HEK293T (cell line): ENCODE measurements at regions not wholly inside any gene's neighbourhood (a gene's known extent, or its start where the extent isn't known, plus 50 kb on each side); places are given as distances from the start of the nearest gene placed in this dataset.

ENCODE experiments used
- CTCF ChIA-PET: fragments of 350-600 bp; formaldehyde crosslinking; extraction: SDS; loops from one replicate; lab custom pipeline; 2021; ENCODE audit warnings: antibody characterized with exemption, inconsistent platforms; lab: Yijun Ruan, JAX
- POLR2A ChIA-PET: fragments of 350-600 bp; formaldehyde crosslinking; extraction: SDS; loops from one replicate; lab custom pipeline; 2020; ENCODE audit warnings: antibody characterized with exemption, inconsistent platforms; lab: Yijun Ruan, JAX
- DNase-seq: peaks from one replicate; pipeline ENCODE4 v3.0.0; 2012; ENCODE audit warnings: mixed read lengths; ENCODE audit errors: extremely low spot score
- ARNT ChIP-seq: fragments of 450-650 bp; IDR thresholded peaks from 2 replicates; pipeline ENCODE4 v1.6.1; 2017; ENCODE audit warnings: mild to moderate bottlenecking
- BHLHE40 ChIP-seq: fragments of 450-650 bp; IDR thresholded peaks from 2 replicates; pipeline ENCODE4 v1.6.1; 2016; ENCODE audit warnings: mild to moderate bottlenecking, moderate library complexity, borderline replicate concordance
- CTBP1 ChIP-seq: fragments of 450-650 bp; IDR thresholded peaks from 2 replicates; pipeline ENCODE4 v1.6.1; 2016; ENCODE audit warnings: borderline replicate concordance
- ELF4 ChIP-seq: fragments of 450-650 bp; IDR thresholded peaks from 2 replicates; pipeline ENCODE4 v1.6.1; 2017; ENCODE audit warnings: antibody characterized with exemption
- FOXA1 ChIP-seq: fragments of 450-650 bp; IDR thresholded peaks from 2 replicates; pipeline ENCODE4 v1.6.1; 2016; ENCODE audit warnings: mild to moderate bottlenecking
- FOXK2 ChIP-seq: fragments of 450-650 bp; IDR thresholded peaks from 2 replicates; pipeline ENCODE4 v1.6.1; 2016; ENCODE audit warnings: mild to moderate bottlenecking
- FOXM1 ChIP-seq: fragments of 450-650 bp; IDR thresholded peaks from 2 replicates; pipeline ENCODE4 v1.6.1; 2017; ENCODE audit warnings: mild to moderate bottlenecking, borderline replicate concordance
- HDGF ChIP-seq: fragments of 450-650 bp; IDR thresholded peaks from 2 replicates; pipeline ENCODE4 v1.6.1; 2017; ENCODE audit warnings: antibody characterized with exemption, borderline replicate concordance
- L3MBTL2 ChIP-seq: fragments of 450-650 bp; conservative IDR thresholded peaks from 2 replicates; pipeline ENCODE4 v1.6.1; 2016; ENCODE audit warnings: mild to moderate bottlenecking
- LEF1 ChIP-seq: fragments of 450-650 bp; IDR thresholded peaks from 2 replicates; pipeline ENCODE4 v1.6.1; 2017; ENCODE audit warnings: mild to moderate bottlenecking, borderline replicate concordance
- NFRKB ChIP-seq: fragments of 450-650 bp; IDR thresholded peaks from 2 replicates; pipeline ENCODE4 v1.6.1; 2016; ENCODE audit warnings: mild to moderate bottlenecking, moderate library complexity
- PKNOX1 ChIP-seq: fragments of 450-650 bp; IDR thresholded peaks from 2 replicates; pipeline ENCODE4 v1.6.1; 2016
- SP1 ChIP-seq: fragments of 450-650 bp; IDR thresholded peaks from 2 replicates; pipeline ENCODE4 v1.6.1; 2017
- SUZ12 ChIP-seq: fragments of 450-650 bp; IDR thresholded peaks from 2 replicates; pipeline ENCODE4 v1.6.1; 2016; ENCODE audit warnings: mild to moderate bottlenecking
- TARDBP ChIP-seq: fragments of 450-650 bp; IDR thresholded peaks from 2 replicates; pipeline ENCODE4 v1.6.1; 2016
- ZNF384 ChIP-seq: fragments of 450-650 bp; IDR thresholded peaks from 2 replicates; pipeline ENCODE4 v1.6.1; 2016

DNA sequence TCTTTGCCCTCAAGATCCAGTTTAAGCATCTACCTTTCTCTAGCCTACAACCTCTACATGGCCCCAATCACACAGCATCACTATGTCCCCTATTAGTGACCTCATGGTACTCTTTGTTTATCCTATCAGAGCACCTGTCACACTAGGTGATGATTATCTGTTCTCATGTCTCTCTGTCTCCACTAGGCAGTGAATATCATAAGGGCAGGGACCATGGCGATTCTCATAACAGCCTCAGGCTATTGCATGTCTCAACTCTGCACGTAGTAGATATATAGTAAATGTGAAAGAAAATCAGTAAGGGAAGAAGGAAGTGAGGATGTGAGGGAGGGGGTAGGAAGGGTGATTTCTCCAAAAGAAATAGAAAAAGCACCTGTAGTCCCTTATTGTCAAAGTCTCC lies 311.0 kb downstream of the NSG2 start:
- TF ChIP-seq TARDBP (no peak), ZNF384 (no peak), ARNT (no peak), NFRKB (no peak), SP1 (no peak), SUZ12 (no peak), LEF1 (no peak)
- DNase-seq: no peak
- ChIA-PET CTCF (interaction anchor here (0.6 to 2.6 kb wide), 4 partner anchors 10 to 302 kb away, joined by 3 to 14 read pairs (median 4); no protein-coding TSS in a partner anchor), POLR2A (interaction anchor here (2.0 to 3.6 kb wide), 3 partner anchors 16 to 26 kb away, joined by 5 to 21 read pairs (median 19); no protein-coding TSS in a partner anchor)

GRCh38 chr5:174358276-174358675 lies 312.8 kb downstream of the NSG2 start:
- no peak for TF ChIP-seq HDGF
- TF ChIP-seq FOXK2: no peak
- TF ChIP-seq ZNF384: no peak
- no peak for TF ChIP-seq TARDBP
- no peak for TF ChIP-seq FOXM1
- TF ChIP-seq FOXA1: no peak
- TF ChIP-seq PKNOX1: no peak
- TF ChIP-seq SP1: no peak
- TF ChIP-seq SUZ12: no peak
- TF ChIP-seq NFRKB: no peak
- no peak for TF ChIP-seq L3MBTL2
- CTCF ChIA-PET: interaction anchor here (0.6 to 1.2 kb wide), 4 partner anchors 28 to 149 kb away, joined by 3 to 5 read pairs (median 4); no protein-coding TSS in a partner anchor
- POLR2A ChIA-PET: interaction anchor here (1.0 to 1.4 kb wide), 3 partner anchors 19 to 55 kb away, joined by 3 to 4 read pairs (median 3); no protein-coding TSS in a partner anchor
- no peak for DNase-seq

GRCh38 chr5:174359071-174359470 lies 313.6 kb downstream of the NSG2 start:
- TF ChIP-seq TARDBP (no peak), L3MBTL2 (no peak), LEF1 (no peak), NFRKB (no peak), FOXM1 (no peak), SUZ12 (no peak)
- DNase-seq: no peak
- ChIA-PET POLR2A (interaction anchor here (0.7 to 1.4 kb wide), 4 partner anchors 9 to 59 kb away, joined by 3 read pairs; no protein-coding TSS in a partner anchor), CTCF (interaction anchor here (0.8 to 1.2 kb wide), 4 partner anchors 28 to 51 kb away, joined by 3 to 4 read pairs (median 3); no protein-coding TSS in a partner anchor)

DNA sequence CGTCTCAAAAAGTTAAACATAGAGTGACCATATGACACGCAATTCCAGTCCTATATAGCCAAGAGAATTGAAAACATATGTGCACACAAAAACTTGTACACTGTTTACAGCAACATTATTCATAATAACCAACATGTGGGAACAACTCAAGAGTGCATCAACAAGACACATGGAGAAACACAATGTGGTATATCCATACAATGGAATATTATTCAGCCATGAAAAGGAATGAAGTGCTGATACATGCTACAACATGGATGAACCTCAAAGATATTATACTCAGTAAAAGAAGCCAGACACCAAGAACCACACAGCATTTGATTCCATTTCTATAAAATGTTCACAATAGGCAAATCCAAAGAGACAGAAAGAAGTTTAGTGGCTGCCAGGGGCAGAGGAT lies 317.0 kb downstream of the NSG2 start:
- no peak for DNase-seq
- ChIA-PET CTCF (no interaction called here), POLR2A (no interaction called here)
- TF ChIP-seq ZNF384: no peak
- TF ChIP-seq FOXK2: no peak
- TF ChIP-seq LEF1: no peak
- no peak for TF ChIP-seq FOXA1
- no peak for TF ChIP-seq PKNOX1
- no peak for TF ChIP-seq ELF4
- no peak for TF ChIP-seq BHLHE40
- no peak for TF ChIP-seq ARNT

- no peak for DNase-seq
- CTCF ChIA-PET: no interaction called here
Observed at GRCh38 chr5:174363934-174364333, 318.4 kb downstream of the NSG2 start.

DNA sequence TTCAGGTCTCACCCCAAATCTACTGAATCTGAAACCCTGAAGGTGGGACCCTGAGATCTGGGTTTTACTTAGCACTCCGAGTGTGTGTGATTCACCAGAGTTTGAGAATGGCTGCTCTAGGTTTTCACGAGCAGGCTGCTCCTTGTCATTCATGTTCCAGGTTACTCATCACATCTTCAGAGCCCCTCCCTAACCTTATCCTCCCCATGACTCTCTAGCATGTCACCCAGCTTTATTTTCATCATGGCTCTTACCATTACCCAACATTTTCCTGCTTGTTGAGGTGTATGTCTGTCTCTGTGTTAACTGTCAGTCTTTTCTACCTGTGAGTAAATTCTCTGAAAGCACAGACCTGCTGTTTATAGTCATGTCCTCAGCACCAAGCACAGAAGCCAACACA lies 319.2 kb downstream of the NSG2 start:
- POLR2A ChIA-PET: no interaction called here

More at GRCh38 chr5:174363934-174364333, 318.4 kb downstream of the NSG2 start:
- no peak for TF ChIP-seq SUZ12
- POLR2A ChIA-PET: no interaction called here

DNA sequence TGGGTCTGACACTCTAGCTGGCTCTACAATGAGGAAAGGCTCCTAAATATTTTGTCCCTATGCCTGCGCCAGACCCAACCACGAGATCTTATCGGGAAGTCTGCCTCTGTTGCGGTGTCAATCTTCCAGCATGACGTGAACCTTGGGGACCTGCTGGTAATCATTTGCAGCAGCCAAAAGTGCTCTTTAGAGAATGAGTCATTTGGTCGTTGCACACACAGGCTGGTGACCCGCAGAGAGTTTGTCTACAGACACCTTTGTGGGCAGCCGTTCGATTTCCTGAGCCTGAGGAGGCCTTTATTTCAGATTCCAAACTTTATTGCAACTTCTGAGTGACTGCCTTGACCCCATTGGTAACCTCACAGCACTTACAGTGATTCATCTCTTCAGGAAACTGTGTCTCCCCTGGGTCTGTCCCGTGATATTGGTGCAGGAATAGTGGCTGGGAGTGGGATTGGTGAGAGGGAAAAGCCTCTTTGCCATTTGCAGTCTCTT lies 326.1 kb downstream of the NSG2 start:
- peak; percentile 64; the same call in 1 of the 2 replicates for TF ChIP-seq CTBP1
- TF ChIP-seq PKNOX1: peak; percentile 96
- no peak for TF ChIP-seq BHLHE40
- peak; percentile 65; the same call in 1 of the 2 replicates for TF ChIP-seq ARNT
- no peak for TF ChIP-seq HDGF
- TF ChIP-seq ZNF384: no peak
- ChIA-PET POLR2A (interaction anchor here (0.9 to 2.2 kb wide), 5 partner anchors 12 to 42 kb away, joined by 3 to 10 read pairs (median 5); no protein-coding TSS in a partner anchor), CTCF (interaction anchor here (0.8 kb wide), 1 partner anchor 19 kb away, joined by 3 read pairs; no protein-coding TSS in a partner anchor)
- DNase-seq: peak; percentile 63

More for the DNA sequence above, 319.2 kb downstream of the NSG2 start:
- CTCF ChIA-PET: no interaction called here
- no peak for TF ChIP-seq ARNT
- no peak for TF ChIP-seq SP1
- TF ChIP-seq PKNOX1: no peak
- DNase-seq: no peak
